ENCODE measurements at regions not wholly inside any gene's neighbourhood (a gene's known extent, or its start where the extent isn't known, plus 50 kb on each side); places are given as distances from the start of the nearest gene placed in this dataset.
"Not testable (repeated sequence)": the region's sequence is repeated elsewhere in the genome, so short reads cannot be mapped to it uniquely, and the experiment has no call there.

DNA sequence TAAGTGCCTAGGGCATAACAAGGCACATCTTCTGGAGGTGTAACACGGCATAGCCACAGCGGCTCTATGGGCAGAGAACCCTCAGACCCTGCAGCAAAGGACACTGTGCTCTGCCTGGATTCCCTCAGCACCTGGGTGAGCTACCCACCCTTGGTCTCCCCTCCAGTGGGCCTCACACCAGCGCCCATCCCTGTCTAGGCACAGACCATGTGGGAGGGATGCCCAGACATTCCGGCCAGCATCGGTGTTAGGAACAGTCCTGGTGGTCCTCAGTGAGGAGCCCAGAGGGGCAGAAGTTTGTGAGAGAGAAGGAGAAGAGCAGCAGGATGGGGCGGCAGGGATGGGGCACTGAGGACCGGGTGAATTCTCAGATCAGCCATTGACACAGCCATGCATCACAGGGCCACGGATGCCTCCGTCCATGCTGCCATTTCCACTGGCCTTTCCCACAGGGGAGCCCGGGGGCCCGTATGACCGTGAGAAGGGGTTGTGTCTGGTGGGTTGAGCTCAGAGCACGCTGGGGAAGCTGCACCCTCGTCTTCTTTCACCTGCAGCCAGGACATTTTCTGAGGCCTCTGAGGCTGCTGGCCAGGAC, 282.7 kb upstream of the SFSWAP start:
- no peak for DNase-seq (ENCODE audit: extremely low spot score, unreplicated experiment)
- Mint-ChIP-seq H3K27me3 (ENCODE audit: unreplicated experiment) (no peaks in the 10 kb centered on the region), H3K9me3 (ENCODE audit: unreplicated experiment) (peaks cover 15% of the 10 kb centered on the region), H3K36me3 (ENCODE audit: unreplicated experiment) (no peaks in the 10 kb centered on the region), H3K4me1 (ENCODE audit: unreplicated experiment) (no peaks in the 10 kb centered on the region), H3K4me3 (ENCODE audit: unreplicated experiment) (no peak overlapping the region), H3K27ac (ENCODE audit: unreplicated experiment) (no peak overlapping the region)
- TF ChIP-seq, protein P1, sequence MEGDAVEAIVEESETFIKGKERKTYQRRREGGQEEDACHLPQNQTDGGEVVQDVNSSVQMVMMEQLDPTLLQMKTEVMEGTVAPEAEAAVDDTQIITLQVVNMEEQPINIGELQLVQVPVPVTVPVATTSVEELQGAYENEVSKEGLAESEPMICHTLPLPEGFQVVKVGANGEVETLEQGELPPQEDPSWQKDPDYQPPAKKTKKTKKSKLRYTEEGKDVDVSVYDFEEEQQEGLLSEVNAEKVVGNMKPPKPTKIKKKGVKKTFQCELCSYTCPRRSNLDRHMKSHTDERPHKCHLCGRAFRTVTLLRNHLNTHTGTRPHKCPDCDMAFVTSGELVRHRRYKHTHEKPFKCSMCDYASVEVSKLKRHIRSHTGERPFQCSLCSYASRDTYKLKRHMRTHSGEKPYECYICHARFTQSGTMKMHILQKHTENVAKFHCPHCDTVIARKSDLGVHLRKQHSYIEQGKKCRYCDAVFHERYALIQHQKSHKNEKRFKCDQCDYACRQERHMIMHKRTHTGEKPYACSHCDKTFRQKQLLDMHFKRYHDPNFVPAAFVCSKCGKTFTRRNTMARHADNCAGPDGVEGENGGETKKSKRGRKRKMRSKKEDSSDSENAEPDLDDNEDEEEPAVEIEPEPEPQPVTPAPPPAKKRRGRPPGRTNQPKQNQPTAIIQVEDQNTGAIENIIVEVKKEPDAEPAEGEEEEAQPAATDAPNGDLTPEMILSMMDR (IDR thresholded peaks at IDR 0.05), result no peak

DNA sequence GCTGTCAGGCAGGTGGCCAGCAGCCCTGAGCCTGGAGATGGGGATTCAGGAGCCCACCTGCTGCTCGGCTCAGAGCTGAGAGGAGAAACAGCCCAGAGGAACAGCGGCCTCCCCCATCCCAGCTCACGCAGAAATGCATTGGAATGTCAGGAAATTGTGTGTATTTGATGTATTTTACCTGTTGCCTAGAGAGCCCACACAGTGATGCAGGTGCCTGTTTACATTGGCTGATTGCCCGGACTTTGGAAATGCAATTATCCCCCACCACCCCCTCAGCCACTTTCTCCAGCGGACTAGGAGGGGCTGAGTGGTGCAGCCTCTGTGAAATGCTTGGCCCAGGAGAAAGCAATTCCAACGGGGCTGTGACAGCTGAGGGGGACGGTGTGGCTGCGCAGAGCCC, 281.7 kb upstream of the SFSWAP start:
- not testable (repeated sequence) for H3K9me3 Mint-ChIP-seq (ENCODE audit: unreplicated experiment); H3K4me3 Mint-ChIP-seq (ENCODE audit: unreplicated experiment)

DNA sequence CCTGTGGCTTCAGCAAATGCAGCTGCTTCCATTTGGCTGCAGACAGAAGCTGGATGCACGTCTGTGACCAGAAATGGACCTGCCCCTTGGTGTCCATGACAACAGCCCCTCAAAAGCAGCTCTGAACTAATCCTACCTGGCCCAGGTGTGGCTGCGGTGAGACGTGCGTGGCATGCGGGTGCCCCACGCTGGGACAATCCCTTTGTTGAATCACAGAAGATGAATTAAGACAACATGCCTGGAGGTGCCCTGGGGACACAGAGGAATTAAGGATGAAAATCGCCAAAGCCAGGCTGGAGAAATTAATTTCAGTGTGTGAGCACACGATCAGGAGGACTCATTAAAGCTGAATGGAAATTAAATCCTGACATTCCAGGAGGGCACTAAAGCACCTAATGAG, 281.2 kb upstream of the SFSWAP start:
- not testable (repeated sequence) for H3K36me3 Mint-ChIP-seq (ENCODE audit: unreplicated experiment); H3K27ac Mint-ChIP-seq (ENCODE audit: unreplicated experiment); H3K4me1 Mint-ChIP-seq (ENCODE audit: unreplicated experiment); H3K9me3 Mint-ChIP-seq (ENCODE audit: unreplicated experiment); H3K27me3 Mint-ChIP-seq (ENCODE audit: unreplicated experiment); H3K4me3 Mint-ChIP-seq (ENCODE audit: unreplicated experiment); DNase-seq (ENCODE audit: extremely low spot score, unreplicated experiment)

More for the DNA sequence above, 281.7 kb upstream of the SFSWAP start:
- H3K4me1 Mint-ChIP-seq (ENCODE audit: unreplicated experiment); H3K36me3 Mint-ChIP-seq (ENCODE audit: unreplicated experiment); H3K27ac Mint-ChIP-seq (ENCODE audit: unreplicated experiment); DNase-seq (ENCODE audit: extremely low spot score, unreplicated experiment); H3K27me3 Mint-ChIP-seq (ENCODE audit: unreplicated experiment): not testable (repeated sequence)

DNA sequence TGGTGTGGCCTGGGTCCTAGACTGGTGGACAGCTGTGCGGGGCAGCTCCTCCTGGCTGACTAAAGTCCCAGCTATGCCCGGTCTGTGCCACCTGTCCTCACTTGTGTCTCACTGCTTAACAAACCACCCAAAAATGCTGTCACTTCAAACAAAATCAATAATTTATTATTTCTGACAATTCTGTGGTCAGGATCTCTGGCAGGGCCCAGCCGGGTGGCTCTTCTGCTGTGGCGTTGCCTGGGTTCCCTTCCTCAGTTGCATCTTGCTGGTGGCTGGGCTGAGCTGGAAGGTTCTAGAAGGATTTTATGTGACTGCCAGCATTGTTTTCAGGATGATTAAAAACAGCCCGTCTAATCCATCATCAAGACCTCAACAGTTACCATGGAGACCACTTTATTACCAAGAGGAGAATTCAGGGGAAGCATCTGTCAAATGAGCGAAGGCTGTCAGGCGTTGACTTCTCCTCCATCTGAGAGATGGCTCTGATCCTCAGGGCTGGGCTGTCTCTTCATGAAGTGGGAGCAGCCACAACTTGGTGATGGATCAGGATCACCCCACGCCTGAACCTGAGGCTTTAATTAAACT, 280.6 kb upstream of the SFSWAP start:
- peak; percentile 49 for DNase-seq (ENCODE audit: extremely low spot score, unreplicated experiment)
- TF ChIP-seq, protein P1 (IDR thresholded peaks at IDR 0.05), result no peak
- no peaks in the 10 kb centered on the region for H3K9me3 Mint-ChIP-seq (ENCODE audit: unreplicated experiment)
- H3K27me3 Mint-ChIP-seq (ENCODE audit: unreplicated experiment), result no peaks in the 10 kb centered on the region
- no peak overlapping the region for H3K4me3 Mint-ChIP-seq (ENCODE audit: unreplicated experiment)
- no peaks in the 10 kb centered on the region for H3K36me3 Mint-ChIP-seq (ENCODE audit: unreplicated experiment)
- no peaks in the 10 kb centered on the region for H3K4me1 Mint-ChIP-seq (ENCODE audit: unreplicated experiment)
- no peak overlapping the region for H3K27ac Mint-ChIP-seq (ENCODE audit: unreplicated experiment)

- not testable (repeated sequence) for H3K27ac Mint-ChIP-seq (ENCODE audit: unreplicated experiment); H3K36me3 Mint-ChIP-seq (ENCODE audit: unreplicated experiment); H3K27me3 Mint-ChIP-seq (ENCODE audit: unreplicated experiment)
Observed at GRCh38 chr12:131431126-131431655, 279.7 kb upstream of the SFSWAP start.

GRCh38 chr12:131432532-131433260, 278.2 kb upstream of the SFSWAP start:
- Mint-ChIP-seq H3K27me3 (ENCODE audit: unreplicated experiment) (no peaks in the 10 kb centered on the region), H3K9me3 (ENCODE audit: unreplicated experiment) (no peaks in the 10 kb centered on the region), H3K36me3 (ENCODE audit: unreplicated experiment) (no peaks in the 10 kb centered on the region), H3K4me1 (ENCODE audit: unreplicated experiment) (no peaks in the 10 kb centered on the region), H3K27ac (ENCODE audit: unreplicated experiment) (no peak overlapping the region), H3K4me3 (ENCODE audit: unreplicated experiment) (no peak overlapping the region)
- DNase-seq (ENCODE audit: extremely low spot score, unreplicated experiment), result peak; percentile 57
- TF ChIP-seq, protein P1 (IDR thresholded peaks at IDR 0.05), result no peak

More at GRCh38 chr12:131431126-131431655, 279.7 kb upstream of the SFSWAP start:
- not testable (repeated sequence) for H3K4me1 Mint-ChIP-seq (ENCODE audit: unreplicated experiment); H3K9me3 Mint-ChIP-seq (ENCODE audit: unreplicated experiment); H3K4me3 Mint-ChIP-seq (ENCODE audit: unreplicated experiment)
- peak; percentile 63 for DNase-seq (ENCODE audit: extremely low spot score, unreplicated experiment)
